ENCODE measurements at regions not wholly inside any gene's neighbourhood (a gene's known extent, or its start where the extent isn't known, plus 50 kb on each side); places are given as distances from the start of the nearest gene placed in this dataset.

DNA sequence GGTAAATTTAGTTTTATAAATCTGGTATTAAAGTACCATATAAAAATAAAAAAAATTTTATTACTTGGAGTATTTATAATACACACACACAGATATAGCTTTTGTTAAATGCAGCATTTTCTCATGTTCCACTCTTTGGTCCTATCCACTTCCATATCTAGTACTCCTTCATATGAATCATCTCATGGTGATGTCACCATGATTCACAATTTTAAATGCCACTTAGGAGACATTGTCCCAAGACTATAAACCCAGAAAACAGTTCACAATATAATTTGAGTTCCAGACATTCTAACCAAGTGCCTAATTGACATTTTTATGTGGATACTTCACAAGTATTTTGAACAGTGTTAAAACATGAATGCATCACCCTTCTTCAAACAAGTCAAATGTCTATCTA is 1398.3 kb downstream of the DSC3 start:
- DNase-seq (ENCODE audit: low spot score in 2 of 2): no peak
- Mint-ChIP-seq H3K9me3 (peaks cover 19 to 33% of the 10 kb centered on the region in 2 donors), H3K27ac (no peak overlapping the region), H3K36me3 (no peaks in the 10 kb centered on the region)
- ATAC-seq: no peak

DNA sequence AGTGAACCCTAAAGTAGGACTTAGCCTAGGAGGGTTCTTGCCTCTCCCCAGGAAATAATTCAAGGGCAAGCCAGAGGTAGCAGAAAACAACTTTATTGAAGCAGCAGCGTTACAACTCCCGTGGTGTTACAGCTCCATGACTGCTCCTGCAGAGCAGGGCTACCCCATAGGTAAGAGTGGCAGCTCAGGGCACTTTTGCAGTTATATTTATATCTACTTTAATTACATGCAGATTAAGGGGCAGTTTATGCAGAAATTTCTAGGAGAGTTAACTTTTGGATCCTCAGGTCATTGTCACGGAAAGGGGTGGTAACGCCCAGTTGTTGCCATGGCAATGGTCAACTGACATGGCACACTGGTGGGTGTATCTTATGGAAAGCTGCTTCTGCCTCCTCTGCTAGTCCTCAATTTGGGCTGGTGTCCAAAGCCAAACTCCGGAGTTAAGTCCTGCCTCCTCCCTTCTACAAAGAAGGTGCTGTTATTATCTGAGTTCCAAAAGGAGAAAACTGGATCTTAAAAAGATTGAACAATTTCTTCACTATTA is 1413.0 kb downstream of the DSC3 start:
- Mint-ChIP-seq H3K36me3 (no peaks in the 10 kb centered on the region), H3K27ac (no peak overlapping the region), H3K9me3 (peaks cover 16 to 24% of the 10 kb centered on the region in 2 donors)
- DNase-seq (ENCODE audit: low spot score in 2 of 2) (no peak), ATAC-seq (no peak)

- peaks cover 17 to 23% of the 10 kb centered on the region in 2 donors for H3K9me3 Mint-ChIP-seq
- H3K27ac Mint-ChIP-seq: no peak overlapping the region
- ATAC-seq: no peak
- H3K36me3 Mint-ChIP-seq: no peaks in the 10 kb centered on the region
- no peak for DNase-seq (ENCODE audit: low spot score in 2 of 2)
Observed at GRCh38 chr18:29626094-29626493, 1416.4 kb downstream of the DSC3 start.

- no peaks in the 10 kb centered on the region for H3K36me3 Mint-ChIP-seq
- no peak overlapping the region for H3K27ac Mint-ChIP-seq
- H3K9me3 Mint-ChIP-seq: peaks cover 15 to 16% of the 10 kb centered on the region in 2 donors
- ATAC-seq (no peak), DNase-seq (ENCODE audit: low spot score in 2 of 2) (no peak)
Observed at GRCh38 chr18:29616867-29617266, 1425.7 kb downstream of the DSC3 start.

DNA sequence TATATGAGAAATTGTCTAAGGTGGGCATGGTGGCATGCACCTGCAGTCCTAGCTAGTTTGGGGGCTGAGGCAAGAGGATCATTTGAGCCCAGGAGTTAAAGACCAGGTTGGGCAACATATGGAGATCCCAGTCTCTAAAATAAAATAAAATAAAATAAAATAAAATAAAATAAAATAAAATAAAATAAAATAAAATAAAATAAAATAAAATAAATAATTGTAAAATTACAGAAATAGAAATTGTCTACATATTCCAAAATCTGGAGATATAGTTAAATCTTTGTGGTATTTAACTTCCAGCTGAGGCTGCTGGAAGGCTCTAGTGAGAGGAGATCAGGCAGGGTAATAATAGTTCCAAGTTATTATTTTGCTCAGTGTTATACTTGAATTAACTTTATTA is 1432.1 kb upstream of the CDH2 start:
- Mint-ChIP-seq H3K9me3 (peaks cover 26 to 29% of the 10 kb centered on the region in 2 donors), H3K27ac (no peak overlapping the region), H3K36me3 (peaks cover 0 to 12% of the 10 kb centered on the region in 2 donors)
- DNase-seq (ENCODE audit: low spot score in 2 of 2) (no peak), ATAC-seq (no peak)

DNA sequence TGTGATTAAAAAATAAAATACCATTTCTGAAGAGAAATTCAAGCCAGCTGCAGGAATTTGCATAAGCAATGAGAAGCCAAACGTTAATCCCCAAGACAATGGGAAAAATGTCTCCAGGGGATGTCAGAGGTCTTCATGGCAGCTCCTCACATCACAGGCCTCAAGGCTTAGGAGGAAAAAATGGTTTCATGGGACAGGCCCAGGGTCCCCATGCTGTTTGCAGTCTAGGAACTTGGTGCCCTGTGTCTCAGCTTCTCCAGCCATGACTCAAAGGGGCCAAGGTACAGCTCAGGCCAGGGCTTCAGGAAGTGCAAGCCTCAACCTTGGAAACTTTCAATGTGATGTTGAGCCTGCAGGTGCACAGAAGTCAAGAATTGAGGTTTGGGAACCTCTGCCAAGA is 1428.4 kb upstream of the CDH2 start:
- Mint-ChIP-seq H3K27ac (no peak overlapping the region), H3K36me3 (peaks cover 0 to 12% of the 10 kb centered on the region in 2 donors), H3K9me3 (peaks cover 32 to 39% of the 10 kb centered on the region in 2 donors)
- DNase-seq (ENCODE audit: low spot score in 2 of 2): no peak
- ATAC-seq: no peak

DNA sequence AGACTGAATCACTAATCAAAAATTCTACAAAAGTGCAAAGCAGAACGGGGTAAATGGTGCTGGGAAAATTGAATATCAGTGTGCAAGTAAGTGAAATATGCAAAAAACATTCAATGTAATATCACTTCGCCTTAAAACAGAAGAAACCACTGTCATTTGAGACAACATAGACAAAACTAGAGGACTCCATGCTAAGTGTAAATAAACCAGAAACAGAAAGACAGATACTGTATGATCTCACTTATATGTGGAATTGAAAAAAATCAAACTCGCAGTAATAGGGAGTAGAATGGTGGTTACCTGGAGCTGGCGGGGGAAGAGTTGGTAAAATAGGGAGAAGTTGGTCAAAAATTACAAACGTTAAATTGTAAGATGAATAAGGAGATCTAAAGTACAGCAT is 1420.0 kb upstream of the CDH2 start:
- peak; percentile 63 to 67 for ATAC-seq
- Mint-ChIP-seq H3K9me3 (peaks cover 9 to 22% of the 10 kb centered on the region in 2 donors), H3K36me3 (no peaks in the 10 kb centered on the region), H3K27ac (no peak overlapping the region)
- no peak for DNase-seq (ENCODE audit: low spot score in 2 of 2)

DNA sequence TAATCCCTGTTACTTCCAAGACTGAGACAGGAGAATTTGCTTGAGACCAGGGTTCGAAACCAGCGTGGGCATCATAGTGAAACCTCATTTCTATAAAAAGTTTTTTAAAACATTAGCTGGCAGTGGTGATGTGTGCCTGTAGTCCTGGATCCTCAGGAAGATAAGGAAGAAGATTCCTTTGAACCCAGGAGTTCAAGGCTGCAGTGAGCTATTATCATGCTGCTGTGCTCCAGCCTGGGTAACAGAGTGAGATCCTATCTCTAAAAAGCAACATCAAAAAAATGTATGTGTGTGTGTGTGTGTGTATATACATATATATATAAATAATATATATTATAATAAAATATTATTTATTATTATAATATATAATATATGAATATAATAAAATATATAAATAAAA is 1417.6 kb upstream of the CDH2 start:
- Mint-ChIP-seq H3K36me3 (peaks cover 0 to 3% of the 10 kb centered on the region in 2 donors), H3K27ac (no peak overlapping the region), H3K9me3 (peaks cover 21 to 34% of the 10 kb centered on the region in 2 donors)
- DNase-seq (ENCODE audit: low spot score in 2 of 2): no peak
- ATAC-seq: peak; percentile 45 to 72

- DNase-seq (ENCODE audit: low spot score in 2 of 2) (no peak), ATAC-seq (no peak)
- Mint-ChIP-seq H3K27ac (no peak overlapping the region), H3K9me3 (peaks cover 36 to 44% of the 10 kb centered on the region in 2 donors), H3K36me3 (peaks cover 7 to 8% of the 10 kb centered on the region in 2 donors)
Observed at GRCh38 chr18:29588446-29589100, 1411.6 kb upstream of the CDH2 start.

- H3K27ac Mint-ChIP-seq: no peak overlapping the region
- H3K36me3 Mint-ChIP-seq: peaks cover 7 to 8% of the 10 kb centered on the region in 2 donors
- DNase-seq (ENCODE audit: low spot score in 2 of 2): no peak
- ATAC-seq: no peak
- H3K9me3 Mint-ChIP-seq: peaks cover 36 to 40% of the 10 kb centered on the region in 2 donors
Observed at GRCh38 chr18:29586210-29586609, 1409.3 kb upstream of the CDH2 start.

DNA sequence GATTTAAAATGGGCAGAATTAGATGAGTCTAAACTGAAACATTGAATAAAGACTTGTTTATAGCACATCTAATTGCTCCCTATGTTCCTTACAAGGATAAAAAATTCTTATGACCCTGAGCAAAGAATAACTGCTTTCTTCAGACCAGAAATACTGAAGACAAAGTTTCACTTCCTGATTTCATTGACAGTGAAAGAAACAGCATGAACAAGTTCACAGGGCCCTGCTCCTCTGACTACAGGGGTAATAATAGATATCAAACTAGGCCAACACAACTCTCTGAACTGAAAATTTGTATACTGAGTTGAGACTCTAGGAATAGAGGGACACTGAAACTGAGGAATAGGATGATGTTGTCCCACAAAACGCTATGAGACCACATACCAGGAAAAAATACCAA is 1383.3 kb upstream of the CDH2 start:
- H3K27ac Mint-ChIP-seq: no peak overlapping the region
- ATAC-seq: no peak
- H3K36me3 Mint-ChIP-seq: no peaks in the 10 kb centered on the region
- no peak for DNase-seq (ENCODE audit: low spot score in 2 of 2)
- H3K9me3 Mint-ChIP-seq: peaks cover 12 to 17% of the 10 kb centered on the region in 2 donors

DNA sequence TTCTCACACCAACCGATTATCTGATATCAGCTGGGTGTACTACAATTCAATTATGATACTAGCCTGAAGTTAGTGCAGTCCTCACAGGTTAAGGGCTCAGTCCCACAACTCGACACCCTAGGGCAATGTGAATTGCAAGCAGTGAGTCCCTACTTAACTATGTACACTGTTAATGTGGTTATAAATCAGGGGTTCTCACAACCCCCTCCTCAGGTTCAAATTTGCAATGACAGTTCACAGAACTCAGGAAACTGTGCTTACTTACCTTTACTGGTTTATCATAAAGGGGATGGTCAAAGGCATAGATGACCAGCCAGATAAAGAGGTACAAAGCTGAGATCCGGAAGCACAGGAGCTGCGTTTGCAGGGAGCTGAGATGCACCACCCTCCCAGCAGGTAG is 1379.1 kb upstream of the CDH2 start:
- H3K9me3 Mint-ChIP-seq: peaks cover 5 to 11% of the 10 kb centered on the region in 2 donors
- no peaks in the 10 kb centered on the region for H3K36me3 Mint-ChIP-seq
- DNase-seq (ENCODE audit: low spot score in 2 of 2): no peak
- no peak overlapping the region for H3K27ac Mint-ChIP-seq
- no peak for ATAC-seq

DNA sequence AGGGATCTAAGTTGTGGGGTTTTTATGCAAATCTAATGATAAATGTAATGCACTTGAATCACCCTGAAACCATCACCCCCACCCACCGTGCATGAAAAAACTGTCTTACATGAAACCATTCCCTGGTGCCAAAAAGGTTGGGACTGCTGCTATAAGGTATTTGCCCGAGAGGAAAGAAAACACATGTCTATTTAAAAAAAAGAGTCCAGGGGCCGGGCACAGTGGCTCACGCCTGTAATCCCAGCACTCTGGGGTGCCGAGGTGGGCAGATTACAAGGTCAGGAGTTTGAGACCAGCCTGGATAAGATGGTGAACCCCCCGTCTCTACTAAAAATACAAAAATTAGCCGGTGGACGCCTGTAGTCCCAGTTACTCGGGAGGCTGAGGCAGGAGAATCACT is 1372.8 kb upstream of the CDH2 start:
- DNase-seq (ENCODE audit: low spot score in 2 of 2) (no peak), ATAC-seq (no peak)
- H3K27ac Mint-ChIP-seq: no peak overlapping the region
- peaks cover 7 to 9% of the 10 kb centered on the region in 2 donors for H3K9me3 Mint-ChIP-seq
- H3K36me3 Mint-ChIP-seq: no peaks in the 10 kb centered on the region

- no peaks in the 10 kb centered on the region for H3K36me3 Mint-ChIP-seq
- no peak for ATAC-seq
- peaks cover 5 to 7% of the 10 kb centered on the region in 2 donors for H3K9me3 Mint-ChIP-seq
- H3K27ac Mint-ChIP-seq: no peak overlapping the region
- no peak for DNase-seq (ENCODE audit: low spot score in 2 of 2)
Observed at GRCh38 chr18:29547626-29548025, 1370.7 kb upstream of the CDH2 start.

GRCh38 chr18:29540548-29540947 is 1363.6 kb upstream of the CDH2 start:
- Mint-ChIP-seq H3K36me3 (no peaks in the 10 kb centered on the region), H3K27ac (no peak overlapping the region), H3K9me3 (peaks cover 6 to 23% of the 10 kb centered on the region in 2 donors)
- no peak for ATAC-seq
- DNase-seq (ENCODE audit: low spot score in 2 of 2): no peak

- no peak for DNase-seq (ENCODE audit: low spot score in 2 of 2)
- no peak for ATAC-seq
- Mint-ChIP-seq H3K9me3 (peaks cover 22 to 39% of the 10 kb centered on the region in 2 donors), H3K36me3 (no peaks in the 10 kb centered on the region), H3K27ac (no peak overlapping the region)
Observed at GRCh38 chr18:29531746-29532145, 1354.8 kb upstream of the CDH2 start.

- peaks cover 0 to 8% of the 10 kb centered on the region in 2 donors for H3K36me3 Mint-ChIP-seq
Observed at GRCh38 chr18:29523371-29523770, 1346.4 kb upstream of the CDH2 start.

GRCh38 chr18:29512761-29513160 is 1335.8 kb upstream of the CDH2 start:
- Mint-ChIP-seq H3K9me3 (peaks cover 10 to 16% of the 10 kb centered on the region in 2 donors), H3K27ac (no peak overlapping the region), H3K36me3 (no peaks in the 10 kb centered on the region)
- no peak for DNase-seq (ENCODE audit: low spot score in 2 of 2)
- peak in 1 of 2 donors; percentile 20 for ATAC-seq

More at GRCh38 chr18:29523371-29523770, 1346.4 kb upstream of the CDH2 start:
- DNase-seq (ENCODE audit: low spot score in 2 of 2) (no peak), ATAC-seq (no peak)
- peaks cover 22% of the 10 kb centered on the region in 2 donors for H3K9me3 Mint-ChIP-seq
- no peak overlapping the region for H3K27ac Mint-ChIP-seq
